A549 (cell line): ENCODE measurements at regions not wholly inside any gene's neighbourhood (a gene's known extent, or its start where the extent isn't known, plus 50 kb on each side); places are given as distances from the start of the nearest gene placed in this dataset.

ENCODE experiments used
- ATAC-seq, 2 experiments: fragments of 200-7000 bp in 1 of 2; fragments of >200 bp in 1 of 2; cut with Nextera tagmentation in 1 of 2; cut with Tn5 transposase in 1 of 2; 3 replicates each; pipeline versions ENCODE4 v1.8.0 to v1.9.1; 2018 to 2020; ENCODE audit warnings: mild to moderate bottlenecking in 1 of 2, moderate library complexity in 1 of 2
- CTCF ChIA-PET: fragments of 300-600 bp; sonication (Branson Sonifier 250); formaldehyde crosslinking; extraction: SDS; loops from one replicate; lab custom pipeline; 2021; ENCODE audit warnings: antibody characterized with exemption, inconsistent platforms; lab: Yijun Ruan, JAX
- POLR2A ChIA-PET: fragments of 350-600 bp; formaldehyde crosslinking; extraction: SDS; loops from one replicate; lab custom pipeline; 2021; ENCODE audit warnings: antibody characterized with exemption, inconsistent platforms; lab: Yijun Ruan, JAX
- DNase-seq, 2 experiments: peaks; one replicate each; pipeline versions ENCODE4 v3.0.0 to v3.0.0-alpha.2; 2011 to 2016; ENCODE audit warnings: low read depth in 1 of 2, low spot score in 1 of 2
- FAIRE-seq: peaks from 2 replicates; lab custom pipeline; 2011; peaks lifted over from hg19 to GRCh38; lab: Jason Lieb, UNC
- H3K27ac ChIP-seq, 2 experiments: fragments of >200 bp; sonication (Bioruptor Twin); formaldehyde crosslinking; 3 replicates each; pipeline ENCODE4 v1.5.1; 2016 to 2017
- H3K4me1 ChIP-seq: fragments of >200 bp; sonication (Bioruptor Twin); formaldehyde crosslinking; 3 replicates; pipeline ENCODE4 v1.6.1; 2016
- H3K4me2 ChIP-seq: fragments of >200 bp; sonication (Bioruptor Twin); formaldehyde crosslinking; 3 replicates; pipeline ENCODE4 v1.6.1; 2016
- H3K4me3 ChIP-seq: fragments of >200 bp; sonication (Bioruptor Twin); formaldehyde crosslinking; 3 replicates; pipeline ENCODE4 v1.5.1; 2016
- H3K9me3 ChIP-seq: fragments of >200 bp; sonication (Bioruptor Twin); formaldehyde crosslinking; 3 replicates; pipeline ENCODE4 v1.6.1; 2016
- BHLHE40 ChIP-seq: IDR thresholded peaks from 2 replicates; pipeline ENCODE4 v1.6.1; 2012; ENCODE audit warnings: low read depth, low read length, inconsistent platforms
- EHF ChIP-seq: fragments of 250-450 bp; sonication (Bioruptor Pico); IDR thresholded peaks from 2 replicates; pipeline ENCODE4 v1.5.0; 2020; ENCODE audit warnings: mild to moderate bottlenecking
- EHMT2 ChIP-seq: fragments of 200-600 bp; sonication (generic); IDR thresholded peaks from 2 replicates; pipeline ENCODE4 v1.6.1; 2016; ENCODE audit warnings: antibody characterized with exemption, low read depth, mild to moderate bottlenecking, moderate library complexity
- FOSB ChIP-seq: fragments of 250-450 bp; sonication (Bioruptor Pico); IDR thresholded peaks from 2 replicates; pipeline ENCODE4 v1.5.0; 2020; ENCODE audit warnings: mild to moderate bottlenecking, moderate library complexity
- FOXS1 ChIP-seq: fragments of 250-450 bp; sonication (Bioruptor Pico); IDR thresholded peaks from 2 replicates; pipeline ENCODE4 v1.5.0; 2020; ENCODE audit warnings: mild to moderate bottlenecking, moderate library complexity
- HOXB13 ChIP-seq: fragments of 250-450 bp; sonication (Bioruptor Pico); IDR thresholded peaks from 2 replicates; pipeline ENCODE4 v1.5.0; 2020; ENCODE audit warnings: low read depth, mild to moderate bottlenecking, moderate library complexity
- MAFK ChIP-seq: fragments of 450-650 bp; IDR thresholded peaks from 2 replicates; pipeline ENCODE4 v1.6.1; 2014; ENCODE audit not compliant: partially characterized antibody
- MAZ ChIP-seq: fragments of 150-350 bp; IDR thresholded peaks from 2 replicates; pipeline ENCODE4 v1.6.1; 2014; ENCODE audit warnings: antibody characterized with exemption, low read depth, low read length, borderline replicate concordance
- NFE2L2 ChIP-seq: fragments of 150-350 bp; conservative IDR thresholded peaks from 2 replicates; pipeline ENCODE4 v1.6.1; 2014; ENCODE audit warnings: low read length
- NPAS2 ChIP-seq: fragments of 250-450 bp; sonication (Bioruptor Pico); IDR thresholded peaks from 2 replicates; pipeline ENCODE4 v1.8.0; 2022; ENCODE audit warnings: mild to moderate bottlenecking, moderate library complexity, borderline replicate concordance
- NR3C1 ChIP-seq: fragments of >200 bp; sonication (Bioruptor Twin); formaldehyde crosslinking; IDR thresholded peaks from 3 replicates; pipeline ENCODE4 v1.6.1; 2017
- PHF8 ChIP-seq: fragments of 200-600 bp; sonication (generic); IDR thresholded peaks from 2 replicates; pipeline ENCODE4 v1.6.1; 2016; ENCODE audit warnings: low read depth, mild to moderate bottlenecking, antibody characterized with exemption, moderate library complexity, borderline replicate concordance
- POLR2A ChIP-seq: IDR thresholded peaks from 2 replicates; pipeline ENCODE4 v1.6.1; 2012; ENCODE audit warnings: mild to moderate bottlenecking, low read length
- POLR2AphosphoS2 ChIP-seq: conservative IDR thresholded peaks from 2 replicates; pipeline ENCODE4 v1.6.1; 2012; ENCODE audit warnings: low read length, improper control_type of control experiment, inconsistent platforms
- RAD21 ChIP-seq, 2 experiments: fragments of >200 bp in 1 of 2; sonication (Bioruptor Twin) in 1 of 2; formaldehyde crosslinking in 1 of 2; IDR thresholded peaks in 1 of 2; conservative IDR thresholded peaks in 1 of 2; 2 replicates in 1 of 2; 3 replicates in 1 of 2; pipeline ENCODE4 v1.6.1; 2012 to 2018; ENCODE audit warnings: inconsistent platforms in 1 of 2
- RARB ChIP-seq: fragments of 250-450 bp; sonication (Bioruptor Pico); IDR thresholded peaks from 2 replicates; pipeline ENCODE4 v1.8.0; 2021; ENCODE audit warnings: mild to moderate bottlenecking, moderate library complexity
- RCOR1 ChIP-seq: fragments of 150-350 bp; IDR thresholded peaks from 2 replicates; pipeline ENCODE4 v1.6.1; 2014; ENCODE audit warnings: antibody characterized with exemption, low read length, low read depth
- ZSCAN20 ChIP-seq: fragments of 250-450 bp; sonication (Bioruptor Pico); IDR thresholded peaks from 2 replicates; pipeline ENCODE4 v1.8.0; 2022; ENCODE audit warnings: mild to moderate bottlenecking, moderate library complexity
- WGBS: methylation state at CpG from one replicate; pipeline ENCODE4 v1.1.6; 2017; ENCODE audit errors: missing lambda C conversion rate; 5-methylcytosine and 5-hydroxymethylcytosine counted together
- TF ChIP-seq, protein P1 (sequence below): IDR thresholded peaks from 2 replicates; pipeline ENCODE4 v1.6.1; 2012; ENCODE audit warnings: low read depth, borderline replicate concordance
- TF ChIP-seq, protein P2 (sequence below): IDR thresholded peaks from 2 replicates; pipeline ENCODE4 v1.6.1; 2012
- TF ChIP-seq, protein P3 (sequence below): fragments of >200 bp; sonication (Bioruptor Twin); formaldehyde crosslinking; IDR thresholded peaks from 3 replicates; pipeline ENCODE4 v1.5.1; 2016
- TF ChIP-seq, protein P4 (sequence below): fragments of 250-450 bp; sonication (Bioruptor Pico); IDR thresholded peaks from 2 replicates; pipeline ENCODE4 v1.5.0; 2021; ENCODE audit warnings: mild to moderate bottlenecking, moderate library complexity, borderline replicate concordance
- TF ChIP-seq, protein P5 (sequence below): fragments of >200 bp; sonication (Bioruptor Twin); formaldehyde crosslinking; IDR thresholded peaks from 3 replicates; pipeline ENCODE4 v1.6.1; 2016

DNA sequence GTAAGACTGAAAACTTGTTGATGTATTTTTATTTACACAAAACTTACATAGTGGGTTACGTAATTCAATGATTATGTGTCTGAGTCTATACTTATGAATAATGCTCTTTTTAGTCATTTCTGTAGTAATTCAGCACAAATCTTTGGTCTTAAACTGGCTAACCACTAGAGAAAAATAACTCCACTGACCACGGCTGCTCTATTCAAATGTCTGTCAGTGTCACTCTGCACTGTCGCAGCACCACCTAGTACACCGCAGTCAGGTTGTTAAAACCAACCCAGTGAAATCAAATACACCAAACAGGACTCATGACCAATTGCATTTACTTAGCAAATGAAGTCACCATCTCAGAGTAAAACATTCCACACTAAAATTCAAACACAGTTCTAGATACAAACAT lies 93.5 kb upstream of the CCDC28A start:
- TF ChIP-seq, protein P1, sequence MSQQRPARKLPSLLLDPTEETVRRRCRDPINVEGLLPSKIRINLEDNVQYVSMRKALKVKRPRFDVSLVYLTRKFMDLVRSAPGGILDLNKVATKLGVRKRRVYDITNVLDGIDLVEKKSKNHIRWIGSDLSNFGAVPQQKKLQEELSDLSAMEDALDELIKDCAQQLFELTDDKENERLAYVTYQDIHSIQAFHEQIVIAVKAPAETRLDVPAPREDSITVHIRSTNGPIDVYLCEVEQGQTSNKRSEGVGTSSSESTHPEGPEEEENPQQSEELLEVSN, result no peak
- no peak for TF ChIP-seq POLR2A
- TF ChIP-seq HOXB13 (CRISPR knock-in tag), result no peak
- no peak for TF ChIP-seq ZSCAN20
- no peak for TF ChIP-seq PHF8
- no peak for TF ChIP-seq FOSB
- no peak for TF ChIP-seq EHF
- TF ChIP-seq, protein P2, sequence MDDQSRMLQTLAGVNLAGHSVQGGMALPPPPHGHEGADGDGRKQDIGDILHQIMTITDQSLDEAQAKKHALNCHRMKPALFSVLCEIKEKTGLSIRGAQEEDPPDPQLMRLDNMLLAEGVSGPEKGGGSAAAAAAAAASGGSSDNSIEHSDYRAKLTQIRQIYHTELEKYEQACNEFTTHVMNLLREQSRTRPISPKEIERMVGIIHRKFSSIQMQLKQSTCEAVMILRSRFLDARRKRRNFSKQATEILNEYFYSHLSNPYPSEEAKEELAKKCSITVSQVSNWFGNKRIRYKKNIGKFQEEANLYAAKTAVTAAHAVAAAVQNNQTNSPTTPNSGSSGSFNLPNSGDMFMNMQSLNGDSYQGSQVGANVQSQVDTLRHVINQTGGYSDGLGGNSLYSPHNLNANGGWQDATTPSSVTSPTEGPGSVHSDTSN, result no peak
- 80% methylated on average over 4 of the region's 4 CpGs for WGBS
- CTCF ChIA-PET, result no interaction called here
- H3K27ac ChIP-seq, result no peak overlapping the region
- POLR2A ChIA-PET, result no interaction called here
- no peak for ATAC-seq
- no peak for FAIRE-seq
- no peak overlapping the region for H3K4me2 ChIP-seq
- peaks cover 8% of the 10 kb centered on the region; the same call in 1 of the 3 replicates for H3K4me1 ChIP-seq
- H3K4me3 ChIP-seq, result no peak overlapping the region
- H3K9me3 ChIP-seq, result no peaks in the 10 kb centered on the region
- DNase-seq, result no peak

DNA sequence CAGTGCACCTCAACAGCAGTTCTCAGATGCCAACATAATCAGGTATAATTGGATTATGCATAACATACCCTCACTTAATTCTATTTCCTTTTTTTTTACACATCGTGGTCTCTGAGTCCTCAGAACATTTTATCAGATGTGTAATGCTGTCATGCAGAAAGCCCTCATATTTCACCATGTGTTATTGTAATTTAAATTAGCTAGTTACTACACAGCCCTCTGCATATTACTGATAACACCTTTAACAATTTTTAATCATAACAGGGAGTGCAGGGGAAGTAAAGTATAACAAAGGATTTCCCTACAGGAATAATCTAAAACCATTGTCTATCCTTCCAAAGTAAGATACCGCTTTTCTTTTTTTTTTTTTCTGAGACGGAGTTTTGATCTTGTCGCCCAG lies 91.9 kb upstream of the CCDC28A start:
- DNase-seq (no peak), ATAC-seq (no peak), FAIRE-seq (no peak)
- Histone ChIP-seq H3K4me1 (peaks cover 11% of the 10 kb centered on the region; the same call in 1 of the 3 replicates), H3K4me3 (no peak overlapping the region), H3K4me2 (no peak overlapping the region), H3K27ac (no peak overlapping the region), H3K9me3 (no peaks in the 10 kb centered on the region)
- ChIA-PET POLR2A (no interaction called here), CTCF (no interaction called here)
- TF ChIP-seq RCOR1 (no peak), MAFK (no peak), FOXS1 (CRISPR knock-in tag) (no peak), BHLHE40 (no peak), FOSB (no peak), NPAS2 (CRISPR knock-in tag) (no peak)
- TF ChIP-seq, protein P3, sequence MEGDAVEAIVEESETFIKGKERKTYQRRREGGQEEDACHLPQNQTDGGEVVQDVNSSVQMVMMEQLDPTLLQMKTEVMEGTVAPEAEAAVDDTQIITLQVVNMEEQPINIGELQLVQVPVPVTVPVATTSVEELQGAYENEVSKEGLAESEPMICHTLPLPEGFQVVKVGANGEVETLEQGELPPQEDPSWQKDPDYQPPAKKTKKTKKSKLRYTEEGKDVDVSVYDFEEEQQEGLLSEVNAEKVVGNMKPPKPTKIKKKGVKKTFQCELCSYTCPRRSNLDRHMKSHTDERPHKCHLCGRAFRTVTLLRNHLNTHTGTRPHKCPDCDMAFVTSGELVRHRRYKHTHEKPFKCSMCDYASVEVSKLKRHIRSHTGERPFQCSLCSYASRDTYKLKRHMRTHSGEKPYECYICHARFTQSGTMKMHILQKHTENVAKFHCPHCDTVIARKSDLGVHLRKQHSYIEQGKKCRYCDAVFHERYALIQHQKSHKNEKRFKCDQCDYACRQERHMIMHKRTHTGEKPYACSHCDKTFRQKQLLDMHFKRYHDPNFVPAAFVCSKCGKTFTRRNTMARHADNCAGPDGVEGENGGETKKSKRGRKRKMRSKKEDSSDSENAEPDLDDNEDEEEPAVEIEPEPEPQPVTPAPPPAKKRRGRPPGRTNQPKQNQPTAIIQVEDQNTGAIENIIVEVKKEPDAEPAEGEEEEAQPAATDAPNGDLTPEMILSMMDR, result no peak
- TF ChIP-seq, protein P4, sequence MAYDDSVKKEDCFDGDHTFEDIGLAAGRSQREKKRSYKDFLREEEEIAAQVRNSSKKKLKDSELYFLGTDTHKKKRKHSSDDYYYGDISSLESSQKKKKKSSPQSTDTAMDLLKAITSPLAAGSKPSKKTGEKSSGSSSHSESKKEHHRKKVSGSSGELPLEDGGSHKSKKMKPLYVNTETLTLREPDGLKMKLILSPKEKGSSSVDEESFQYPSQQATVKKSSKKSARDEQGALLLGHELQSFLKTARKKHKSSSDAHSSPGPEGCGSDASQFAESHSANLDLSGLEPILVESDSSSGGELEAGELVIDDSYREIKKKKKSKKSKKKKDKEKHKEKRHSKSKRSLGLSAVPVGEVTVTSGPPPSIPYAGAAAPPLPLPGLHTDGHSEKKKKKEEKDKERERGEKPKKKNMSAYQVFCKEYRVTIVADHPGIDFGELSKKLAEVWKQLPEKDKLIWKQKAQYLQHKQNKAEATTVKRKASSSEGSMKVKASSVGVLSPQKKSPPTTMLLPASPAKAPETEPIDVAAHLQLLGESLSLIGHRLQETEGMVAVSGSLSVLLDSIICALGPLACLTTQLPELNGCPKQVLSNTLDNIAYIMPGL (CRISPR knock-in tag), result no peak
- 99% methylated on average over 4 of the region's 4 CpGs for WGBS

DNA sequence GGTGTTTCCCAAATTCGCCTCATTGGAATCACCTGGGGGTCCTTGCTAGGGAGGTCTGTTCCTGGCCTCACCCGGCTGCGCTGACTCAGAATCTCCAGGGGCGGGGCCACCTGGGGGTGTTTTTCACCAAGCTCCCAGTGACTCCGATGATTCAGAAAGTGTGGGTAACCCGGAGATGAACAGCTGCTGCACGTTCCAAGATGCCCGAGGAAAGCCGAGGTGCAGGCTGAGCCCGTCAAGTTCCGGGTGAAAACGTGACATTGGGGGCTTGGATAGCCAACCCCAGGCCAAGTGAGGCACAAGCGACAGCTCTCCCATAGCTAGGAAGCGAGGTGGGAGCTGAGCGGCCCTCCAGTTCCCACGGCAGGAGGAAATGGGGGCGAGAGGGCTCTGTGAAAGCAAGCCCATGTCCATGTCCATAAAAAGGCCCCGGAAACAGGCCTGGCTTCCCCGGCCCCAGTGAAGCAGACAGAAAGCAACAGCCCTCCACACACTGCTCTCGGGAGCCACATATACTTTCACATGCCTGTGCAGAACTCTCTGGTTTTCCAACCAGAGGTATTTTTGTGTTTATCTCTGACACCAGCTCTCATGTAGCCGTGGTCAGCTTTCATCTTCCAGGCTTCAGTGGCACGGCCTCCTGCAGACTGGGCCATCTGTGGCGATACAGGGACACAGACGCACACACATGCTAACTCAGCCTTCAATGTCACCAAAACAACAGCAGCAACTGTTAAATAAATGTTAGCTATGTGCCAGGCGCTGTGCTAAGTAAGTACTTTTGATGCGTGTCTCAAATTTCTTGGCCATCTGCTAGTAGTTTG lies 90.7 kb upstream of the CCDC28A start:
- H3K4me1 ChIP-seq, result peaks cover 11% of the 10 kb centered on the region; the same call in 1 of the 3 replicates
- 86% methylated on average over 21 of the region's 26 CpGs for WGBS
- no peak for FAIRE-seq
- no peaks in the 10 kb centered on the region for H3K9me3 ChIP-seq
- no peak for ATAC-seq
- no peak overlapping the region for H3K4me2 ChIP-seq
- POLR2A ChIA-PET, result no interaction called here
- H3K27ac ChIP-seq, result no peak overlapping the region
- H3K4me3 ChIP-seq, result no peak overlapping the region
- no peak for TF ChIP-seq MAFK
- TF ChIP-seq PHF8, result no peak
- TF ChIP-seq, protein P5, sequence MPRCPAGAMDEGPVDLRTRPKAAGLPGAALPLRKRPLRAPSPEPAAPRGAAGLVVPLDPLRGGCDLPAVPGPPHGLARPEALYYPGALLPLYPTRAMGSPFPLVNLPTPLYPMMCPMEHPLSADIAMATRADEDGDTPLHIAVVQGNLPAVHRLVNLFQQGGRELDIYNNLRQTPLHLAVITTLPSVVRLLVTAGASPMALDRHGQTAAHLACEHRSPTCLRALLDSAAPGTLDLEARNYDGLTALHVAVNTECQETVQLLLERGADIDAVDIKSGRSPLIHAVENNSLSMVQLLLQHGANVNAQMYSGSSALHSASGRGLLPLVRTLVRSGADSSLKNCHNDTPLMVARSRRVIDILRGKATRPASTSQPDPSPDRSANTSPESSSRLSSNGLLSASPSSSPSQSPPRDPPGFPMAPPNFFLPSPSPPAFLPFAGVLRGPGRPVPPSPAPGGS, result no peak
- TF ChIP-seq RCOR1, result no peak
- no peak for TF ChIP-seq NR3C1
- TF ChIP-seq, protein P4 (CRISPR knock-in tag), result no peak
- no peak for TF ChIP-seq POLR2AphosphoS2
- TF ChIP-seq RARB (CRISPR knock-in tag), result no peak
- TF ChIP-seq BHLHE40, result no peak
- TF ChIP-seq RAD21 (conservative IDR thresholded peaks at IDR 0.05 in 1 of 2, IDR thresholded peaks at IDR 0.05 in 1 of 2), result no peak
- no peak for TF ChIP-seq EHMT2
- TF ChIP-seq MAZ, result no peak
- no peak for TF ChIP-seq NFE2L2
- CTCF ChIA-PET, result interaction anchor here (1.5 to 1.9 kb wide), 2 partner anchors 9 to 567 kb away, joined by 3 to 10 read pairs; no protein-coding TSS in a partner anchor
- DNase-seq, result no peak
